MM.1S (cell line): ENCODE measurements at regions not wholly inside any gene's neighbourhood (a gene's known extent, or its start where the extent isn't known, plus 50 kb on each side); places are given as distances from the start of the nearest gene placed in this dataset.
"Not testable (repeated sequence)": the region's sequence is repeated elsewhere in the genome, so short reads cannot be mapped to it uniquely, and the experiment has no call there.

ENCODE experiments used
- DNase-seq: peaks from one replicate; pipeline ENCODE4 v3.0.0-alpha.2; 2015
- H2AFZ ChIP-seq: fragments of 300-600 bp; sonication (generic); 2 replicates; pipeline ENCODE4 v1.6.0; 2016; ENCODE audit warnings: antibody characterized with exemption, low read length
- H3F3A ChIP-seq: fragments of 300-600 bp; sonication (generic); 2 replicates; pipeline ENCODE4 v1.6.1; 2016; ENCODE audit warnings: mild to moderate bottlenecking, antibody characterized with exemption, low read length, moderate library complexity, mixed read lengths; ENCODE audit not compliant: insufficient read depth
- H3K27ac ChIP-seq: fragments of 300-600 bp; sonication (generic); 2 replicates; pipeline ENCODE4 v1.5.1; 2016; ENCODE audit warnings: mild to moderate bottlenecking, low read length
- H3K27me3 ChIP-seq: fragments of 300-600 bp; sonication (generic); replicated peaks from 2 replicates; pipeline ENCODE4 v1.6.0; 2016; ENCODE audit warnings: low read length; ENCODE audit not compliant: insufficient read depth
- H3K36me3 ChIP-seq: fragments of 300-600 bp; sonication (generic); replicated peaks from 2 replicates; pipeline ENCODE4 v1.6.1; 2016; ENCODE audit warnings: mild to moderate bottlenecking, low read length, mixed read lengths; ENCODE audit not compliant: insufficient read depth
- H3K4me1 ChIP-seq: fragments of 300-600 bp; sonication (generic); 2 replicates; pipeline ENCODE4 v1.6.1; 2016; ENCODE audit warnings: low read length, mixed read lengths
- H3K4me2 ChIP-seq: fragments of 300-600 bp; sonication (generic); 2 replicates; pipeline ENCODE4 v1.6.0; 2016; ENCODE audit warnings: low read depth, low read length
- H3K4me3 ChIP-seq: fragments of 300-600 bp; sonication (generic); 2 replicates; pipeline ENCODE4 v1.5.1; 2016; ENCODE audit warnings: low read length, mixed read lengths
- H3K79me2 ChIP-seq: fragments of 300-600 bp; sonication (generic); 2 replicates; pipeline ENCODE4 v1.6.1; 2016; ENCODE audit warnings: mixed run types, low read length, mixed read lengths
- H3K9ac ChIP-seq: fragments of 300-600 bp; sonication (generic); 2 replicates; pipeline ENCODE4 v1.6.1; 2016; ENCODE audit warnings: low read length, mixed read lengths
- H3K9me2 ChIP-seq: fragments of 300-600 bp; sonication (generic); replicated peaks from 2 replicates; pipeline ENCODE4 v1.6.1; 2016; ENCODE audit warnings: mild to moderate bottlenecking, low read length, mixed read lengths; ENCODE audit not compliant: insufficient read depth
- H3K9me3 ChIP-seq: fragments of 300-600 bp; sonication (generic); replicated peaks from 2 replicates; pipeline ENCODE4 v1.6.1; 2016; ENCODE audit warnings: mild to moderate bottlenecking, low read length, mixed read lengths; ENCODE audit not compliant: insufficient read depth
- H4K20me1 ChIP-seq: fragments of 300-600 bp; sonication (generic); 2 replicates; pipeline ENCODE4 v1.6.1; 2016; ENCODE audit warnings: mild to moderate bottlenecking, low read length, moderate library complexity, mixed read lengths; ENCODE audit not compliant: insufficient read depth
- EZH2 ChIP-seq: fragments of 300-600 bp; sonication (generic); optimal IDR thresholded peaks from 2 replicates; pipeline ENCODE3; 2017; ENCODE audit warnings: low read depth, mild to moderate bottlenecking, antibody characterized with exemption, low read length, mixed read lengths
- EZH2phosphoT487 ChIP-seq: fragments of 300-600 bp; sonication (generic); IDR thresholded peaks from 2 replicates; pipeline ENCODE4 v1.6.1; 2018; ENCODE audit warnings: antibody characterized with exemption, low read length
- TF ChIP-seq, protein P1 (sequence below): fragments of 300-600 bp; sonication (generic); IDR thresholded peaks from 2 replicates; pipeline ENCODE4 v1.5.1; 2016; ENCODE audit warnings: antibody characterized with exemption, low read length, mixed read lengths

DNA sequence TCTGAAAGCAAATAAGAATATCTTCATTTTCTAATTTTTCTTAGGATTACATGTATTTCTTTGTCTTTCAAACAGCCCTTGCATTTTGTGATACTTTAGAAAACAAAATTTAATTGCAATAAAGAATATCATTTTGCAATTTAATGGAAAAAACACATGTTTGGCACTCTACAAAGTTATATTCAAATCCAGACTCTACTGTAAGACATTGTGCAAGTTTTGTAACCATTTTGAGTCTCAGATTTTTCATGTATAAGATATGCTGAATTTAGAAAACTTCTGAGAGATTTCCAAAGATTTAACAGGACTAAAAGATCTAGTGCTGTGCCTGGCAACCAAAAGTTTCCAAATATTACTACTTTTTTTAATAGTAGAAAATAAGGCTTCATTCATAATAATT lies 187.1 kb upstream of the AGTR1 start:
- Histone ChIP-seq H3K9ac (no peak overlapping the region), H3K27me3 (no peaks in the 10 kb centered on the region), H3K4me1 (peaks cover 26% of the 10 kb centered on the region), H3K79me2 (no peaks in the 10 kb centered on the region), H3K4me2 (no peak overlapping the region), H3K27ac (no peak overlapping the region), H4K20me1 (no peaks in the 10 kb centered on the region), H3K9me2 (no peaks in the 10 kb centered on the region), H3K9me3 (no peaks in the 10 kb centered on the region), H2AFZ (no peak overlapping the region), H3K36me3 (no peaks in the 10 kb centered on the region), H3K4me3 (no peak overlapping the region), H3F3A (no peaks in the 10 kb centered on the region)
- TF ChIP-seq EZH2phosphoT487 (no peak), EZH2 (no peak)
- TF ChIP-seq, protein P1, sequence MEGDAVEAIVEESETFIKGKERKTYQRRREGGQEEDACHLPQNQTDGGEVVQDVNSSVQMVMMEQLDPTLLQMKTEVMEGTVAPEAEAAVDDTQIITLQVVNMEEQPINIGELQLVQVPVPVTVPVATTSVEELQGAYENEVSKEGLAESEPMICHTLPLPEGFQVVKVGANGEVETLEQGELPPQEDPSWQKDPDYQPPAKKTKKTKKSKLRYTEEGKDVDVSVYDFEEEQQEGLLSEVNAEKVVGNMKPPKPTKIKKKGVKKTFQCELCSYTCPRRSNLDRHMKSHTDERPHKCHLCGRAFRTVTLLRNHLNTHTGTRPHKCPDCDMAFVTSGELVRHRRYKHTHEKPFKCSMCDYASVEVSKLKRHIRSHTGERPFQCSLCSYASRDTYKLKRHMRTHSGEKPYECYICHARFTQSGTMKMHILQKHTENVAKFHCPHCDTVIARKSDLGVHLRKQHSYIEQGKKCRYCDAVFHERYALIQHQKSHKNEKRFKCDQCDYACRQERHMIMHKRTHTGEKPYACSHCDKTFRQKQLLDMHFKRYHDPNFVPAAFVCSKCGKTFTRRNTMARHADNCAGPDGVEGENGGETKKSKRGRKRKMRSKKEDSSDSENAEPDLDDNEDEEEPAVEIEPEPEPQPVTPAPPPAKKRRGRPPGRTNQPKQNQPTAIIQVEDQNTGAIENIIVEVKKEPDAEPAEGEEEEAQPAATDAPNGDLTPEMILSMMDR: no peak
- DNase-seq: no peak

DNA sequence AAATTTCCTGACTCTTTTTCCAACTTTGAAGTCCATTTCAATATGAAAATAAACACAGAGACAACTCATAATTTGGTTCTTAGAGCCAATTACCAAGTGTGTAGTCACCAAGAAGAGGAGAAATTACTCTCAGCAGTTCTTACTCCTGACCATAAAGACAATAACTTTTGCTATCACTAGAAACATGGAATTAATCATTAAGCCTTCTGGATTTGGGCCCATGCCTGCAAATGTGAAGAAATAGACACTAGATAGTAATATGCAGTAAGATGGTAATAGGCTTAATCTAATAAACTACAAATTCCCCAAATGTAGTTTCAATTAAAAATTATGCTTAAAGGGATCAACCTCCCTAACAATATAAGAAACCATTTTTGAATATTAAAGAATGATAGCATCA lies 185.1 kb upstream of the AGTR1 start:
- H3K27ac ChIP-seq: peak overlapping the region; percentile 57; the same call in 1 of the 2 replicates

DNA sequence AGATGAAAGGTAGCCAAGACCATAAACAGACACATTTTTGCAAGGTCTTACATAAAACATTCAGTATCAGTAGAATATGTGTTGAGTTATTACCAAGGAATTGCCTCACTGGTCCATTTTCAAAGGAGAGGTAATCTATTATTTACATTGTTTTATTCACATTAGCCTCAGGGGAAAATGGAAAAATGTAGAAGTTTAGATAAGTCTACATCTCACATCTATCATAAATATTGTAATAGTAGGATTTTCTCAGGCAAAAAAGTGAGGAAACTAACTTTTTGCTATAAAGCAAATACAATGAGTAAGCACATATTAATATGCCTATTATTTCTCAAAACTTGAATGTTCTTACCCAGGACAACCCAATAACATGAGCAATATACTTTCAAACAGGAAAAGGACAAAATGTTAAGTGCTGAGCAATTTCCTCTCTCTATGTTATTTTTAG lies 184.6 kb upstream of the AGTR1 start:
- peak overlapping the region; percentile 36; the same call in 1 of the 2 replicates for H2AFZ ChIP-seq
- H3K27me3 ChIP-seq: no peaks in the 10 kb centered on the region
- no peak for TF ChIP-seq EZH2phosphoT487
- H3K4me3 ChIP-seq: no peak overlapping the region
- H3K9me3 ChIP-seq: no peaks in the 10 kb centered on the region
- no peaks in the 10 kb centered on the region for H4K20me1 ChIP-seq
- H3K36me3 ChIP-seq: no peaks in the 10 kb centered on the region
- DNase-seq: peak; percentile 71
- H3F3A ChIP-seq: no peaks in the 10 kb centered on the region
- peak overlapping the region; percentile 40 for H3K4me2 ChIP-seq
- H3K9me2 ChIP-seq: no peaks in the 10 kb centered on the region
- no peak overlapping the region for H3K9ac ChIP-seq
- peak overlapping the region; percentile 57; the same call in 1 of the 2 replicates for H3K27ac ChIP-seq
- peaks cover 26% of the 10 kb centered on the region for H3K4me1 ChIP-seq
- no peaks in the 10 kb centered on the region for H3K79me2 ChIP-seq

More for the DNA sequence above, 185.1 kb upstream of the AGTR1 start:
- H3K4me1 ChIP-seq: peaks cover 26% of the 10 kb centered on the region
- H3K9me2 ChIP-seq: no peaks in the 10 kb centered on the region
- H3K36me3 ChIP-seq: no peaks in the 10 kb centered on the region
- no peaks in the 10 kb centered on the region for H4K20me1 ChIP-seq
- H3K4me2 ChIP-seq: peak overlapping the region; percentile 40; the same call in 1 of the 2 replicates
- H3K9ac ChIP-seq: no peak overlapping the region
- H2AFZ ChIP-seq: peak overlapping the region; percentile 36; the same call in 1 of the 2 replicates
- no peaks in the 10 kb centered on the region for H3K9me3 ChIP-seq
- DNase-seq: no peak
- no peaks in the 10 kb centered on the region for H3K79me2 ChIP-seq
- no peaks in the 10 kb centered on the region for H3K27me3 ChIP-seq
- H3K4me3 ChIP-seq: no peak overlapping the region
- H3F3A ChIP-seq: no peaks in the 10 kb centered on the region
- TF ChIP-seq EZH2: no peak
- TF ChIP-seq EZH2phosphoT487: no peak
- TF ChIP-seq, protein P1: no peak

DNA sequence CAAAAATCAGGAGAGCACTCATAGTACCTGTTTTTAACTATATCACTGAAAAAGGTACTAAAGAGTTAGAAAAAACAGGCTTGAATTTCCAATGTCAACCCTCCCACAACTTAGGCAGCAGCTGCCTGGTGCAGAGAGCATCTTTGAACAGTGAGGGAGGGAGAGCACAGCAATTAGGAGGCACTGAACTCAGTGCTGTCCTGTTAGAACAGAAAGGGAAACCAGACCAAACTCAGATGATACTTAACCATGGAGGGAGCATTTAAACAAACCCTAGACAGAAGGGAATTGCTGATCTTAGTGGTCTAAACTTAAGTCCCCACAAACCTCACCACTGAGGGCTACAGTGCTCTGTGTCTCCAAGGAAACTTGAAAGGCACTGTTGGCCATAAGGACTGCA lies 179.2 kb upstream of the AGTR1 start:
- Histone ChIP-seq H3K4me3 (no peak overlapping the region), H3K79me2 (no peaks in the 10 kb centered on the region), H3K4me1 (peaks cover 12% of the 10 kb centered on the region), H3K27ac (peak overlapping the region; percentile 21; the same call in 1 of the 2 replicates), H3K9me3 (no peaks in the 10 kb centered on the region), H3K36me3 (no peaks in the 10 kb centered on the region), H3F3A (no peaks in the 10 kb centered on the region), H3K9me2 (no peaks in the 10 kb centered on the region), H2AFZ (peak overlapping the region; percentile 71), H3K9ac (no peak overlapping the region), H4K20me1 (no peaks in the 10 kb centered on the region), H3K27me3 (no peaks in the 10 kb centered on the region), H3K4me2 (peak overlapping the region; percentile 33)
- peak; percentile 51 for DNase-seq
- no peak for TF ChIP-seq EZH2phosphoT487
- TF ChIP-seq, protein P1: no peak
- TF ChIP-seq EZH2: no peak

DNA sequence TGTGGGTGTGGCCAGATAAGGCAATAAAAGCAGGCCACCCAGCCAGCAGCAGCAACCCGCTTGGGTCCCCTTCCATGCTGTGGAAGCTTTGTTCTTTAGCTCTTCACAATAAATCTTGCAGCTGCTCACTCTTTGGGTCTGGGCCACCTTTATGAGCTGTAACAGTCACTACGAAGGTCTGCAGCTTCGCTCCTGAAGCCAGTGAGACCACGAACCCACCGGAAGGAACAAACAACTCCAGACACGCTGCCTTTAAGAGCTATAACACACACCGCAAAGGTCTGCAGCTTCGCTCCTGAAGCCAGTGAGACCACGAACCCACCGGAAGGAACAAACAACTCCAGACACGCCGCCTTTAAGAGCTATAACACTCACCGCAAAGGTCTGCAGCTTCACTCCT lies 172.1 kb upstream of the AGTR1 start:
- H3K27me3 ChIP-seq, H2AFZ ChIP-seq, H3K4me1 ChIP-seq, H3F3A ChIP-seq, DNase-seq, H3K79me2 ChIP-seq, H3K9me2 ChIP-seq, H3K4me3 ChIP-seq, H3K27ac ChIP-seq, H3K9me3 ChIP-seq, H3K36me3 ChIP-seq, H3K9ac ChIP-seq, H4K20me1 ChIP-seq, H3K4me2 ChIP-seq: not testable (repeated sequence)
